T-helper 1 cell treated with Interleukin-12 subunit alpha and Interleukin-12 subunit beta and Interleukin-4 antibody, amounts not matched to agents 30 μg/mL and 1 μg/mL, for 36 hours (primary cell): ENCODE measurements at regions not wholly inside any gene's neighbourhood (a gene's known extent, or its start where the extent isn't known, plus 50 kb on each side); places are given as distances from the start of the nearest gene placed in this dataset.

Source experiments
- H3K27ac Mint-ChIP-seq: one replicate; pipeline ENCODE4 v1.8.0; 2021; ENCODE audit warnings: mild to moderate bottlenecking, mixed read lengths
- H3K27me3 Mint-ChIP-seq: one replicate; pipeline ENCODE4 v1.8.0; 2021; ENCODE audit warnings: low read depth, mixed read lengths
- H3K36me3 Mint-ChIP-seq: one replicate; pipeline ENCODE4 v1.8.0; 2021; ENCODE audit warnings: low read depth, mixed read lengths
- H3K4me1 Mint-ChIP-seq: one replicate; pipeline ENCODE4 v1.8.0; 2021; ENCODE audit warnings: low read depth, mixed read lengths
- H3K4me3 Mint-ChIP-seq: one replicate; pipeline ENCODE4 v1.8.0; 2021; ENCODE audit warnings: mild to moderate bottlenecking, moderate library complexity, mixed read lengths
- H3K9me3 Mint-ChIP-seq: one replicate; pipeline ENCODE4 v1.8.0; 2021; ENCODE audit warnings: mixed read lengths

DNA sequence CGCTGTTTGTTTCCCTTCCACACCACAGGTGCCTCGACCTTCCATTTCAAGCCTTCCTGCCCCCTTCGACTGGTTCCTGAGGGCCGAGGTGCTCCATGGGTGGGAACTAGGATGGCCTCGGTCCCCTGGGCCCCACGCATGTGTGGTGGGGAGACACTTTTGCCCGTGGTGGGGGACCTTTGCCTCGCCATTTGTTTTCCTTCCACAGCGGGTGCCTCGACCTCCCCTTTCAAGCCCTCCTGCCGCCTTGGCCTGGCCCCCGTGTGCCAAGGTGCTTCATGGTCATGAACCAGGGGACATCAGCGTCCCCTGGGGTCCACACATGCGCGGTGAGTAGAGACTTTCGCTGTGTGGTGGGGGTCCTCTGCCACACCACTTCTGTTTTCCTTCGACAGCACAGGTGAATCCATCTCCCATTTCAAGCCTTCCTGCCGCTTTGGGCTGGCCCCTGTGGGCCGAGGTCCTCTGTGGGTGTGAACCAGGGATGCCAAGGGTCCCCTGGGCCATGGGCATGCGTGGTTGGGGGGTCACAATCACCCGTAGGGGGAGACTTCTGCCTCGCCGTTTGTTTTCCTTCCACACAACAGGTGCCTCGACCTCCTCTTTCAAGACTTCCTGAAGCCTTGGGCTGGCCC lies 364.4 kb downstream of the ALG10 start:
- Mint-ChIP-seq H3K9me3 (peaks cover 45% of the 10 kb centered on the region), H3K4me3 (no peak overlapping the region), H3K27me3 (no peaks in the 10 kb centered on the region), H3K27ac (no peak overlapping the region), H3K36me3 (peaks cover 3% of the 10 kb centered on the region), H3K4me1 (no peaks in the 10 kb centered on the region)

- peaks cover 40% of the 10 kb centered on the region for H3K9me3 Mint-ChIP-seq
- peaks cover 3% of the 10 kb centered on the region for H3K36me3 Mint-ChIP-seq
- no peak overlapping the region for H3K4me3 Mint-ChIP-seq
- no peak overlapping the region for H3K27ac Mint-ChIP-seq
- no peaks in the 10 kb centered on the region for H3K27me3 Mint-ChIP-seq
- H3K4me1 Mint-ChIP-seq: no peaks in the 10 kb centered on the region
Measured at GRCh38 chr12:34387711-34388635, 365.7 kb downstream of the ALG10 start.

DNA sequence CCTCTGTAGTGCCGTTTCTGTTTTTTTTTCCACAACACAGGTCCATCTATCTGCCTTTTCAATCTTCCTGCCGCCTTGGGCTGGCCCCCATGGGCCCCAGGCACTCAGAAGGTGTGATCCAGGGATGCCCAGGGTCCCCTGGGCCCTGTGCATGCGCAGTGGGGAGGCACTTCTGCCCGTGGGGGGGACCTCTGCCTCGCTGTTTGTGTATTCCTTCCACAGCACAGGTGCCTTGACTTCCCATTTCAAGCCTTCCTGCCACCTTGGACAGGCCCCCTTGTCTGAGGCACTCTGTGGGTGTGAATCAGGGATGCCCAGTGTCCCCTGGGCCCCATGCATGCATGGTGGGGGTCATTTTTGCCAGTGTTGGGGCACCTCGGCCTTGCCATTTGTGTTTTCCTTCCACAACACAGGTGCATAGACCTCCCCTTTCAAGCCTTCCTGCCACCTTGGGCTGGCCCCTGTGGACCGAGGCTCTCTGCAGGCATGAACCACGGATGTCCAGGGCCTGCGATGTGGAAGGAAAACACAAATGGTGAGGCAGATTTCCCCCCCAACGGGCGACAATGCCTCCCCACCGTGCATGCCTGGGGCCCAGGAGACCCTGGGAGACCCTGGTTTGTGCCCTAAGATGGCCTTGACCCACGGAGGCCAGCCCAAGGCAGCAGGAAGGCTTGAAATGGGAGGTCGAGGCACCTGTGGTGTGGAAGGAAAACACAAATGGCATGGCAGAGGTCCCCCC lies 366.5 kb downstream of the ALG10 start:
- Mint-ChIP-seq H3K36me3 (peaks cover 3% of the 10 kb centered on the region), H3K27ac (no peak overlapping the region), H3K4me1 (no peaks in the 10 kb centered on the region), H3K27me3 (no peaks in the 10 kb centered on the region), H3K9me3 (peaks cover 42% of the 10 kb centered on the region), H3K4me3 (no peak overlapping the region)

GRCh38 chr12:34389378-34390170 lies 367.3 kb downstream of the ALG10 start:
- peaks cover 45% of the 10 kb centered on the region for H3K9me3 Mint-ChIP-seq

DNA sequence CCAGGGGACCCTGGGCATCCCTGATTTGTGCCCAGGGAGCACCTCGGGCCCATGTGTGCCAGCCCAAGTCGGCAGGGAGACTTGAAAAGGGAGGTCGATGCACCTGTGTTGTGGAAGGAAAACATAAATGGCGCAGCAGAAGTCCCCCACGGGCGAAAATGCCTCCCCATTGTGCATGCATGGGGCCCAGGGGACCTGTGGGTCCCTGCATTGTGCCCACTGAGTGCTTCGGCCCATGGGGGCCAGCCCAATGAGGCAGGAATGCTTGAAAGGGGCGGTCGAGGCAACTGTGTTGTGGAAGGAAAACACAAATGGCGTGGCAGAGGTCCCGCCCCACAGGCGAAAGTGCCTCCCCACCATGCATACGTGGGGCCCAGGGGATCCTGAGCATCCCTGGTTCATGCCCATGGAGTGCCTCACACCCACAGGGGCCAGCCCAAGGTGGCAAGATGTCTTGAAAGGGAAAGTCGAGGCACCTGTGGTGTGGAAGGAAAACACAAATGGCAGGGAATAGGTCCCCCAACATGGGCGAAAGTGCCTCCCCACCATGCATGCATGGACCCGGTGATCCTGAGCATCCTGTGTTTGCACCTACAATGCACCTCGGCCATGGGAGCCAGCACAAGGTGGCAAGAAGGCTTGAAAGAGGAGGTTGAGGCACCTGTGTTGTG lies 368.0 kb downstream of the ALG10 start:
- peaks cover 41% of the 10 kb centered on the region for H3K9me3 Mint-ChIP-seq
- H3K27me3 Mint-ChIP-seq: no peaks in the 10 kb centered on the region
- peaks cover 1% of the 10 kb centered on the region for H3K36me3 Mint-ChIP-seq
- H3K4me3 Mint-ChIP-seq: no peak overlapping the region
- no peak overlapping the region for H3K27ac Mint-ChIP-seq
- no peaks in the 10 kb centered on the region for H3K4me1 Mint-ChIP-seq

More at GRCh38 chr12:34389378-34390170, 367.3 kb downstream of the ALG10 start:
- Mint-ChIP-seq H3K27ac (no peak overlapping the region), H3K4me1 (no peaks in the 10 kb centered on the region), H3K36me3 (peaks cover 3% of the 10 kb centered on the region), H3K4me3 (no peak overlapping the region), H3K27me3 (no peaks in the 10 kb centered on the region)

DNA sequence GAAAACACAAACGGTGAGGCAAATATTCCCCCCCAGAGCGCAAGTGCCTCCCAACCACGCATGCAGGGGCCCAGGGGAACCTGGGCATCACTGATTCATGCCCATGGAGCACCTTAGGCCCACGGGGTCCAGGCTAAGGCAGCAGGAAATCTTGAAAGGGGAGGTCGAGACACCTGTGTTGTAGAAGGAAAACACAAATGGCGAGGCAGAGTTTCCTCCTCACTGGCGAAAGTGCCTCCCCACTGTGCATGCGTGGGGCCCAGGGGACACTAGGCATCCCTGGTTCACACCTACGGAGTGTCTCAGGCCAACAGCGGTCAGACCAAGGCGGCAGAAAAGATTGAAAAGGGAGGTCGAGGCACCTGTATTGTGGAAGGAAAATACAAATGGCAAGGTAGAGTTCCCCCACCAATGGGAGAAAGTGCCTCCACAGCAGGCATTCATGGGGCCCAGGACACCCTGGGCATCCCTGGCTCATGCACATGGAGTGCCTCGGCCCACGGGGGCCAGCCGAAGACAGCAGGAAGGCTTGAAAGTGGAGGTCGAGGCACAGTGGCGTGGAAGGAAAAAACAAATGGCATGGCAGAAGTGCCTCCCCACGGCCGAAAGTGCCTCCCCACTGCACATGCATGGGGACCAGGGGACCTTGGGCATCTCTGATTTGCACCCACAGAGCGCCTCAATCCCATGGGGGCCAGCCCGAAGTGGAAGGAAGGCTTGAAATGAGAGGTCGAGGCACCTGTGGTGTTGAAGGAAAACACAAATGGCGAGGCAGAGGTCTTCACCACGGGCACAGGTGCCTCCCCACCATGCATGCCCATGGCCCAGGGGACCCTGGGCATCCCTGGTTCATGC lies 368.8 kb downstream of the ALG10 start:
- Mint-ChIP-seq H3K36me3 (no peaks in the 10 kb centered on the region), H3K4me1 (no peaks in the 10 kb centered on the region), H3K27me3 (no peaks in the 10 kb centered on the region), H3K27ac (no peak overlapping the region), H3K4me3 (no peak overlapping the region), H3K9me3 (peaks cover 38% of the 10 kb centered on the region)

- no peaks in the 10 kb centered on the region for H3K36me3 Mint-ChIP-seq
- no peaks in the 10 kb centered on the region for H3K4me1 Mint-ChIP-seq
- H3K4me3 Mint-ChIP-seq: no peak overlapping the region
- no peak overlapping the region for H3K27ac Mint-ChIP-seq
- peaks cover 37% of the 10 kb centered on the region for H3K9me3 Mint-ChIP-seq
- no peaks in the 10 kb centered on the region for H3K27me3 Mint-ChIP-seq
Measured at GRCh38 chr12:34391771-34392581, 369.7 kb downstream of the ALG10 start.

- Mint-ChIP-seq H3K4me3 (no peak overlapping the region), H3K36me3 (no peaks in the 10 kb centered on the region), H3K27ac (no peak overlapping the region), H3K27me3 (no peaks in the 10 kb centered on the region), H3K4me1 (no peaks in the 10 kb centered on the region), H3K9me3 (peaks cover 36% of the 10 kb centered on the region)
Measured at GRCh38 chr12:34392741-34393085, 370.4 kb downstream of the ALG10 start.

GRCh38 chr12:34393086-34393820 lies 371.0 kb downstream of the ALG10 start:
- H3K4me3 Mint-ChIP-seq: no peak overlapping the region
- H3K27me3 Mint-ChIP-seq: no peaks in the 10 kb centered on the region
- H3K36me3 Mint-ChIP-seq: no peaks in the 10 kb centered on the region

DNA sequence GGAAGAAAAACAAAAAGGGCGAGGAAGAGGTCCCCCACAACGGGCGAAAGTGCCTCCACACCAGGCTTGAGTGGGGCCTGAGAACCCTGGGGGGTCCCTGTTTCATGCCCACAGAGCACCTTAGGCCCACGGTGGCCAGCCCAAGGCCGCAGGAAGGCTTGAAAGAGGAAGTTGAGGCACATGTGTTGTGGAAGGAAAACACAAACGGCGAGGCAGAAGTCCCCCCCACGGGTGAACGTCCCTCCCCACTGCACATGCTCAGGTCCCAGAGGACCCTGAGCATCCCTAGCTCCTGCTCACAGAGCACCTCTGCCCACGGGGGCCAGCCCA lies 371.5 kb downstream of the ALG10 start:
- no peaks in the 10 kb centered on the region for H3K36me3 Mint-ChIP-seq
- H3K4me1 Mint-ChIP-seq: no peaks in the 10 kb centered on the region
- H3K9me3 Mint-ChIP-seq: peaks cover 31% of the 10 kb centered on the region
- H3K27me3 Mint-ChIP-seq: no peaks in the 10 kb centered on the region
- H3K27ac Mint-ChIP-seq: no peak overlapping the region
- no peak overlapping the region for H3K4me3 Mint-ChIP-seq

More at GRCh38 chr12:34393086-34393820, 371.0 kb downstream of the ALG10 start:
- peaks cover 34% of the 10 kb centered on the region for H3K9me3 Mint-ChIP-seq
- no peak overlapping the region for H3K27ac Mint-ChIP-seq
- no peaks in the 10 kb centered on the region for H3K4me1 Mint-ChIP-seq

DNA sequence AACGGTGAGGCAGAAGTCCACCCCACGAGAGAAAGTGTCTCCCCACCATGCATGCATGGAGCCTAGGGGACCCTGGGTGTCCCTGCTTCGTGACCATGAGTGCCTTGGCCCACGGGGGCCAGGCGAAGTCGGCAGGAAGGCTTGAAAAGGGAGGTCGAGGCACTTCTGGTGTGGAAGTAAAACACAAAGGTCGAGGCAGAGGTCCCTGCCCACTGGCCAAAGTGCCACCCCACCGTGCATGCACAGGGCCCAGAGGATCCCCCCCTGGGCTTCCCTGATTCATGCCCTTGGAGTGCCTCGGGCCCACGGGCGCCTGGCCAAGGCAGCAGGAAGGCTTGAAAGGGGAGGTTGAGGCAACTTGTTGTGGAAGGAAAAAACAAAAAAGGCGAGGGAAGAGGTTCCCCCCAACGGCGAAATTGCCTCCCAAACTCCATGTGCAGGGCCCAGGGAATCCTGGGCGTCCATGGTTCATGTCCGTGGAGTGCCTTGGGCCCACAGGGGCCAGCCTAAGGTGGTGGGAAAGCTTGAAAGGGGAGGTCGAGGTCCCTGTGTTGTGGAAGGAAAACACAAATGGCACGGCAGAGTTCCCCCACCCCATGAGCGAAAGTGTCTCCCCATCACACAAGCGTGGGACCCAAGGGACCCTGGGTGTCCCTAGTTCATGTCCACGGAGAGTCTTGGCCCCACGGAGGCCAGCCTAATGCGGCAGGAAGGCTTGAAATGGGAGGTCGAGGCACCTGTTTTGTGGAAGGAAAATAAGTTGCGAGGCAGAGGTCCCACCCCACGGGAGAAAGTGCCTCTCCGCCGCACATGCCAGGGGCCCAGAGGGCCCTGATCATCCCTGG lies 372.1 kb downstream of the ALG10 start:
- peaks cover 26% of the 10 kb centered on the region for H3K9me3 Mint-ChIP-seq
- H3K27ac Mint-ChIP-seq: no peak overlapping the region
- no peaks in the 10 kb centered on the region for H3K4me1 Mint-ChIP-seq
- H3K36me3 Mint-ChIP-seq: no peaks in the 10 kb centered on the region
- no peaks in the 10 kb centered on the region for H3K27me3 Mint-ChIP-seq
- H3K4me3 Mint-ChIP-seq: no peak overlapping the region
